Neutrophil (primary cell): ENCODE measurements at regions not wholly inside any gene's neighbourhood (a gene's known extent, or its start where the extent isn't known, plus 50 kb on each side); places are given as distances from the start of the nearest gene placed in this dataset.
"Not testable (repeated sequence)": the region's sequence is repeated elsewhere in the genome, so short reads cannot be mapped to it uniquely, and the experiment has no call there.

Source experiments
- H3K27ac ChIP-seq: fragments of 200-600 bp; sonication (generic); 2 replicates; pipeline ENCODE4 v1.5.1; 2016; ENCODE audit warnings: mild to moderate bottlenecking, moderate library complexity
- H3K27me3 ChIP-seq: fragments of 200-600 bp; sonication (generic); 2 replicates; pipeline ENCODE4 v1.6.0; 2016; ENCODE audit warnings: mild to moderate bottlenecking
- H3K36me3 ChIP-seq: fragments of 200-600 bp; sonication (generic); 2 replicates; pipeline ENCODE4 v1.5.1; 2017
- H3K4me1 ChIP-seq, 2 experiments: fragments of 200-600 bp in 1 of 2; sonication (generic) in 1 of 2; 1 replicate in 1 of 2; 2 replicates in 1 of 2; pipeline versions ENCODE4 v1.5.1 to v1.6.1; 2013 to 2016; ENCODE audit warnings: low read depth in 1 of 2, low read length in 1 of 2, mild to moderate bottlenecking in 1 of 2, moderate library complexity in 1 of 2; ENCODE audit not compliant: control insufficient read depth in 1 of 2, insufficient read depth in 1 of 2
- H3K4me3 ChIP-seq, 2 experiments: fragments of 200-600 bp in 1 of 2; sonication (generic) in 1 of 2; 1 replicate in 1 of 2; 2 replicates in 1 of 2; pipeline ENCODE4 v1.5.1; 2013 to 2016; ENCODE audit warnings: low read depth in 1 of 2, low read length in 1 of 2, mild to moderate bottlenecking in 1 of 2, moderate library complexity in 1 of 2
- H3K9me3 ChIP-seq: fragments of 200-600 bp; sonication (generic); 2 replicates; pipeline ENCODE4 v1.5.1; 2016
- TF ChIP-seq, protein P1 (sequence below): fragments of 200-600 bp; sonication (generic); IDR thresholded peaks from 2 replicates; pipeline ENCODE4 v1.5.1; 2016; ENCODE audit warnings: antibody characterized with exemption

- Histone ChIP-seq H3K27me3 (no peaks in the 10 kb centered on the region), H3K27ac (no peak overlapping the region), H3K36me3 (no peaks in the 10 kb centered on the region), H3K4me1 (no peaks in the 10 kb centered on the region), H3K9me3 (no peaks in the 10 kb centered on the region), H3K4me3 (no peak overlapping the region)
- TF ChIP-seq, protein P1, sequence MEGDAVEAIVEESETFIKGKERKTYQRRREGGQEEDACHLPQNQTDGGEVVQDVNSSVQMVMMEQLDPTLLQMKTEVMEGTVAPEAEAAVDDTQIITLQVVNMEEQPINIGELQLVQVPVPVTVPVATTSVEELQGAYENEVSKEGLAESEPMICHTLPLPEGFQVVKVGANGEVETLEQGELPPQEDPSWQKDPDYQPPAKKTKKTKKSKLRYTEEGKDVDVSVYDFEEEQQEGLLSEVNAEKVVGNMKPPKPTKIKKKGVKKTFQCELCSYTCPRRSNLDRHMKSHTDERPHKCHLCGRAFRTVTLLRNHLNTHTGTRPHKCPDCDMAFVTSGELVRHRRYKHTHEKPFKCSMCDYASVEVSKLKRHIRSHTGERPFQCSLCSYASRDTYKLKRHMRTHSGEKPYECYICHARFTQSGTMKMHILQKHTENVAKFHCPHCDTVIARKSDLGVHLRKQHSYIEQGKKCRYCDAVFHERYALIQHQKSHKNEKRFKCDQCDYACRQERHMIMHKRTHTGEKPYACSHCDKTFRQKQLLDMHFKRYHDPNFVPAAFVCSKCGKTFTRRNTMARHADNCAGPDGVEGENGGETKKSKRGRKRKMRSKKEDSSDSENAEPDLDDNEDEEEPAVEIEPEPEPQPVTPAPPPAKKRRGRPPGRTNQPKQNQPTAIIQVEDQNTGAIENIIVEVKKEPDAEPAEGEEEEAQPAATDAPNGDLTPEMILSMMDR: no peak
Observed at GRCh38 chrX:122119361-122119760, 1064.7 kb upstream of the GRIA3 start.

- H3K4me1 ChIP-seq: no peaks in the 10 kb centered on the region
- no peaks in the 10 kb centered on the region for H3K9me3 ChIP-seq
- TF ChIP-seq, protein P1: no peak
- no peak overlapping the region for H3K4me3 ChIP-seq
- H3K36me3 ChIP-seq: no peaks in the 10 kb centered on the region
- no peak overlapping the region for H3K27ac ChIP-seq
- no peaks in the 10 kb centered on the region for H3K27me3 ChIP-seq
Observed at GRCh38 chrX:122122274-122122673, 1061.8 kb upstream of the GRIA3 start.

DNA sequence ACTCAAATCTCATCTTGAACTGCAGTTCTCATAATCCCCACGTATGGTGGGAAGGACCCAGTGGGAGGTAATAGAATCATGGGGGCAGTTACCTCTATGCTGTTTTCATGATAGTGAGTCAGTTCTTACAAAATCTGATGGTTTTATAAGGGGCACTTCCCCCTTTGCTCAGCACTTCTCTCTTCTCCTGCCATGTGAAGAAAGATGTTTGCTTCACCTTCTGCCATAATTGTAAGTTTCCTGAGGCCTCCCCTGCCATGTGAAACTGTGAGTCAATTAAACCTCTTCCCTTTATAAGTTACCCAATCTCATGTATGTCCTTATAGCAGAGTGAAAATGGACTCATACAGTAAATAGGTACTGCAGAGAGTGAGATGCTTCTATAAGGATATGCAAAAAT is 1050.6 kb upstream of the GRIA3 start:
- Histone ChIP-seq H3K9me3 (no peaks in the 10 kb centered on the region), H3K27ac (no peak overlapping the region), H3K27me3 (no peaks in the 10 kb centered on the region), H3K36me3 (no peaks in the 10 kb centered on the region), H3K4me1 (no peaks in the 10 kb centered on the region), H3K4me3 (no peak overlapping the region)
- TF ChIP-seq, protein P1: no peak

DNA sequence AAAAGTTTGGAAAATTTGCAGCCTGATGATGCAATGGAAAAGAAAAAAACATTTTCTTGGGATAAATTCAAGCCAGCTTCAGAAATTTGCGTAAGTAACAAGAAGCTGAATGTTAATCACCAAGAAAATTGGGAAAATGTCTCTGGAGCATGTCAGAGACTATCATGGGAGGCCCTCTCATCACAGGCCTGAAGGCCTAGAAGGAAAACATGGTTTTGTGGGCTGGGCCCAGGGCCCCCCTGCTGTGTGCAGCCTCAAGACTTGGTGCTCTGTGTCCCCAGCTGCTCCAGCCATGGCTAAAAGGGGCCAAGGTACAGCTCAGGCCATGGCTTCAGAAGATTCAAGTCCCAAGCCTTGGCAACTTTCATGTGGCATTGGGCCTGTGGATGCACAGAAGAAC is 1049.8 kb upstream of the GRIA3 start:
- Histone ChIP-seq H3K4me1 (no peaks in the 10 kb centered on the region), H3K4me3 (no peak overlapping the region)
- TF ChIP-seq, protein P1: no peak

DNA sequence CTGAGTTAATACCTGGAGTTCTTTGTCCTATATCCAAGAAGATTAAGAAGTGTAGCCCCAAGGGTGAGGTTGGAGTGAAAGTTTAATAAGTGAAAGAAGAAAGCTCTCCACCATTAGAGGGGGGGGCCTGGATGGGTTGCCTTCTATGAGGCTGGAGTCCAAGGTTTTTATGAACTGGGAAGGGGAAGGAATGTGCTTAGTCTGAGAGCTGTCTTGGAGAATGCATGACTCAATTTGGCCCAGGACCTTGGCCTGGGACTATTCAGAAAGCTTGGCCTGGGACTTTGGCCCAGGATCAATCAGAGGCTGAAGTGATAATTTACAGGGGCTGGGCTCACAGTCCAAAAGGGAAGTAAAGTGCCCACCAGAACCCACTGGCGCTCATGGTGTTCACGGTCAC is 1049.0 kb upstream of the GRIA3 start:
- Histone ChIP-seq H3K27ac (no peak overlapping the region), H3K36me3 (no peaks in the 10 kb centered on the region), H3K4me3 (no peak overlapping the region), H3K4me1 (no peaks in the 10 kb centered on the region), H3K27me3 (no peaks in the 10 kb centered on the region), H3K9me3 (no peaks in the 10 kb centered on the region)
- TF ChIP-seq, protein P1: no peak

More for the DNA sequence above, 1049.8 kb upstream of the GRIA3 start:
- Histone ChIP-seq H3K36me3 (no peaks in the 10 kb centered on the region), H3K9me3 (no peaks in the 10 kb centered on the region), H3K27ac (no peak overlapping the region), H3K27me3 (no peaks in the 10 kb centered on the region)

GRCh38 chrX:122140219-122140618 is 1043.9 kb upstream of the GRIA3 start:
- H3K4me3 ChIP-seq, H3K9me3 ChIP-seq, H3K27ac ChIP-seq, H3K4me1 ChIP-seq, H3K36me3 ChIP-seq, H3K27me3 ChIP-seq: not testable (repeated sequence)
